ENCODE measurements at regions not wholly inside any gene's neighbourhood (a gene's known extent, or its start where the extent isn't known, plus 50 kb on each side); places are given as distances from the start of the nearest gene placed in this dataset.

GRCh38 chr3:31189330-31189729 is 294.9 kb upstream of the GADL1 start:
- FAIRE-seq = no peak

DNA sequence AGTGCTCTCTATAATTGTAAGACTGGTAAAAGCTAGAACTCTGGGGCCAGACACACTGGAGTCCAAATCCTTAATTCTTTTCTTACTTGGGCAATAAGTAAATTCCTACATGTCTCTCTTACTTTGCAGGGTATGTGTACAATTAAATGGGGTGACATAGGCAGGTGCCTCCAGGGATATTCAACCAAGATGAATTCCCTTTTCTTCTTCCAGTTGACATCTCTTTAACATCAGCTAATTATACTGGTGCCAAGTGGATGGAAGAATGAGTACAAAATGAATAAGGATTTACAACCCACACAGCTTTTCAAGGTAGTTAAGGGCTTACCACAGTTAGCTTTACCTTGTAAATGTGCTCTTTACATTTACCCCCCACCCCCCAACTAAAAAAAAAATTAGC is 295.5 kb upstream of the GADL1 start:
- dilution Hi-C loops (cut with MboI; ENCODE audit: extremely low pct_ligation_motif_present, low sequenced_read_pairs) = no loop called here
- H3K9ac ChIP-seq (replicated peaks; ENCODE audit: extremely low read depth, insufficient read depth, low read length) = no peak overlapping the region
- H3K27ac ChIP-seq (ENCODE audit: insufficient read depth, low read depth, low read length) = no peak overlapping the region
- H3K27me3 ChIP-seq (ENCODE audit: control insufficient read depth in 2 of 2, insufficient read depth in 2 of 2, low read length in 2 of 2) = peaks cover 2 to 13% of the 10 kb centered on the region in 2 experiments
- no peaks in the 10 kb centered on the region for H3K9me1 ChIP-seq (replicated peaks; ENCODE audit: control insufficient read depth, extremely low read depth, insufficient read depth, low read length)
- H3K4me3 ChIP-seq (replicated peaks in 1 of 3; ENCODE audit: insufficient read depth in 1 of 3, low read depth in 1 of 3, low read length in 3 of 3) = no peak overlapping the region
- DNase-seq (ENCODE audit: low read depth, low spot score) (no peak), FAIRE-seq (no peak)
- H3K4me2 ChIP-seq (ENCODE audit: insufficient read depth, low read length) = no peak overlapping the region
- TF ChIP-seq EZH2 (IDR thresholded peaks at IDR 0.05; ENCODE audit: borderline replicate concordance, low read depth, low read length, severe bottlenecking) (no peak), MYC (IDR thresholded peaks at IDR 0.05; ENCODE audit: low read depth, low read length) (no peak), POLR2A (IDR thresholded peaks at IDR 0.05; ENCODE audit: low read depth, low read length) (no peak), FOS (IDR thresholded peaks at IDR 0.05; ENCODE audit: borderline replicate concordance, insufficient read depth, low read length) (no peak), POLR2AphosphoS5 (IDR thresholded peaks at IDR 0.05; ENCODE audit: insufficient read depth, low read depth, low read length) (no peak), JUN (IDR thresholded peaks at IDR 0.05; ENCODE audit: borderline replicate concordance, insufficient read depth, insufficient read length, low read depth) (no peak), GATA2 (IDR thresholded peaks at IDR 0.05; ENCODE audit: insufficient read depth, insufficient read length, low read depth, low read length) (no peak)
- TF ChIP-seq, protein P1, sequence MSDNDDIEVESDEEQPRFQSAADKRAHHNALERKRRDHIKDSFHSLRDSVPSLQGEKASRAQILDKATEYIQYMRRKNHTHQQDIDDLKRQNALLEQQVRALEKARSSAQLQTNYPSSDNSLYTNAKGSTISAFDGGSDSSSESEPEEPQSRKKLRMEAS (IDR thresholded peaks at IDR 0.05; ENCODE audit: insufficient read depth, insufficient read length) = no peak
- TF ChIP-seq, protein P2, sequence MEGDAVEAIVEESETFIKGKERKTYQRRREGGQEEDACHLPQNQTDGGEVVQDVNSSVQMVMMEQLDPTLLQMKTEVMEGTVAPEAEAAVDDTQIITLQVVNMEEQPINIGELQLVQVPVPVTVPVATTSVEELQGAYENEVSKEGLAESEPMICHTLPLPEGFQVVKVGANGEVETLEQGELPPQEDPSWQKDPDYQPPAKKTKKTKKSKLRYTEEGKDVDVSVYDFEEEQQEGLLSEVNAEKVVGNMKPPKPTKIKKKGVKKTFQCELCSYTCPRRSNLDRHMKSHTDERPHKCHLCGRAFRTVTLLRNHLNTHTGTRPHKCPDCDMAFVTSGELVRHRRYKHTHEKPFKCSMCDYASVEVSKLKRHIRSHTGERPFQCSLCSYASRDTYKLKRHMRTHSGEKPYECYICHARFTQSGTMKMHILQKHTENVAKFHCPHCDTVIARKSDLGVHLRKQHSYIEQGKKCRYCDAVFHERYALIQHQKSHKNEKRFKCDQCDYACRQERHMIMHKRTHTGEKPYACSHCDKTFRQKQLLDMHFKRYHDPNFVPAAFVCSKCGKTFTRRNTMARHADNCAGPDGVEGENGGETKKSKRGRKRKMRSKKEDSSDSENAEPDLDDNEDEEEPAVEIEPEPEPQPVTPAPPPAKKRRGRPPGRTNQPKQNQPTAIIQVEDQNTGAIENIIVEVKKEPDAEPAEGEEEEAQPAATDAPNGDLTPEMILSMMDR (IDR thresholded peaks at IDR 0.05; ENCODE audit: extremely low read depth in 1 of 2, insufficient read depth in 1 of 2, low read depth in 1 of 2, low read length in 2 of 2) = no peak
- no peaks in the 10 kb centered on the region for H3K9me3 ChIP-seq (replicated peaks; ENCODE audit: control insufficient read depth, insufficient read depth, low read length)
- ChIA-PET POLR2A (no interaction called here), CTCF (no interaction called here)
- no peaks in the 10 kb centered on the region for H3K79me2 ChIP-seq (ENCODE audit: control insufficient read depth, insufficient read depth, low read length)
- no TSS peak for BruUV-seq (replicated peaks)
- no peaks in the 10 kb centered on the region for H4K20me1 ChIP-seq (replicated peaks; ENCODE audit: control insufficient read depth, extremely low read depth, insufficient read depth, low read length)
- no peaks in the 10 kb centered on the region for H3K36me3 ChIP-seq (ENCODE audit: control insufficient read depth in 2 of 2, extremely low read depth in 1 of 2, insufficient read depth in 2 of 2, low read length in 2 of 2)
- intact Hi-C loops (cut with micrococcal nuclease) = no loop called here
- H2AFZ ChIP-seq (ENCODE audit: low read depth, low read length) = no peak overlapping the region
- no peaks in the 10 kb centered on the region for H3K4me1 ChIP-seq (ENCODE audit: control insufficient read depth, extremely low read depth, insufficient read depth, low read length)

More at GRCh38 chr3:31189330-31189729, 294.9 kb upstream of the GADL1 start:
- H3K9me3 ChIP-seq (replicated peaks; ENCODE audit: control insufficient read depth, insufficient read depth, low read length) = no peaks in the 10 kb centered on the region
- dilution Hi-C loops (cut with MboI; ENCODE audit: extremely low pct_ligation_motif_present, low sequenced_read_pairs) = no loop called here
- no peaks in the 10 kb centered on the region for H4K20me1 ChIP-seq (replicated peaks; ENCODE audit: control insufficient read depth, extremely low read depth, insufficient read depth, low read length)
- H3K9ac ChIP-seq (replicated peaks; ENCODE audit: extremely low read depth, insufficient read depth, low read length) = no peak overlapping the region
- no peaks in the 10 kb centered on the region for H3K4me1 ChIP-seq (ENCODE audit: control insufficient read depth, extremely low read depth, insufficient read depth, low read length)
- H3K4me3 ChIP-seq (replicated peaks in 1 of 3; ENCODE audit: insufficient read depth in 1 of 3, low read depth in 1 of 3, low read length in 3 of 3) = no peak overlapping the region
- no peaks in the 10 kb centered on the region for H3K79me2 ChIP-seq (ENCODE audit: control insufficient read depth, insufficient read depth, low read length)
- DNase-seq (ENCODE audit: low read depth, low spot score) = no peak
- H3K27me3 ChIP-seq (ENCODE audit: control insufficient read depth in 2 of 2, insufficient read depth in 2 of 2, low read length in 2 of 2) = peaks cover 2 to 13% of the 10 kb centered on the region in 2 experiments
- H3K36me3 ChIP-seq (ENCODE audit: control insufficient read depth in 2 of 2, extremely low read depth in 1 of 2, insufficient read depth in 2 of 2, low read length in 2 of 2) = no peaks in the 10 kb centered on the region
- no peak overlapping the region for H3K4me2 ChIP-seq (ENCODE audit: insufficient read depth, low read length)
- no TSS peak for BruUV-seq (replicated peaks)
- H3K27ac ChIP-seq (ENCODE audit: insufficient read depth, low read depth, low read length) = no peak overlapping the region
- H3K9me1 ChIP-seq (replicated peaks; ENCODE audit: control insufficient read depth, extremely low read depth, insufficient read depth, low read length) = no peaks in the 10 kb centered on the region
- intact Hi-C loops (cut with micrococcal nuclease) = no loop called here
- ChIA-PET CTCF (no interaction called here), POLR2A (no interaction called here)
- H2AFZ ChIP-seq (ENCODE audit: low read depth, low read length) = no peak overlapping the region
- TF ChIP-seq EZH2 (IDR thresholded peaks at IDR 0.05; ENCODE audit: borderline replicate concordance, low read depth, low read length, severe bottlenecking) (no peak), POLR2AphosphoS5 (IDR thresholded peaks at IDR 0.05; ENCODE audit: insufficient read depth, low read depth, low read length) (no peak), POLR2A (IDR thresholded peaks at IDR 0.05; ENCODE audit: low read depth, low read length) (no peak), JUN (IDR thresholded peaks at IDR 0.05; ENCODE audit: borderline replicate concordance, insufficient read depth, insufficient read length, low read depth) (no peak)
- TF ChIP-seq, protein P2 (IDR thresholded peaks at IDR 0.05; ENCODE audit: extremely low read depth in 1 of 2, insufficient read depth in 1 of 2, low read depth in 1 of 2, low read length in 2 of 2) = no peak

All from endothelial cell of umbilical vein (primary cell).